Endothelial cell of umbilical vein (primary cell): ENCODE measurements at regions not wholly inside any gene's neighbourhood (a gene's known extent, or its start where the extent isn't known, plus 50 kb on each side); places are given as distances from the start of the nearest gene placed in this dataset.

ENCODE experiments used
- BruUV-seq: library from RNA; stranded (reverse); fragments of 400-500 nt; replicated peaks from 2 replicates; lab custom pipeline; 2021; lab: Mats Ljungman, UMichigan
- CTCF ChIA-PET: fragments of 300-600, 350-600 bp; sonication (Branson Sonifier 250); formaldehyde crosslinking; loops from one replicate; lab custom pipeline; 2021; ENCODE audit warnings: antibody characterized with exemption, inconsistent platforms; lab: Charles Lee
- POLR2A ChIA-PET: fragments of 300-600, 350-600 bp; sonication (Branson Sonifier 250); formaldehyde crosslinking; loops from one replicate; lab custom pipeline; 2021; ENCODE audit warnings: antibody characterized with exemption, inconsistent platforms; lab: Charles Lee
- DNase-seq: peaks from one replicate; pipeline ENCODE4 v3.0.0-alpha.2; 2011; ENCODE audit warnings: low read depth, low spot score
- FAIRE-seq: peaks from 2 replicates; lab custom pipeline; 2011; peaks lifted over from hg19 to GRCh38; lab: Jason Lieb, UNC
- H2AFZ ChIP-seq: 2 replicates; pipeline ENCODE4 v1.6.0; 2012; ENCODE audit warnings: low read depth, low read length, control low read depth, inconsistent platforms
- H3K27ac ChIP-seq: 2 replicates; pipeline ENCODE4 v1.5.1; 2011; ENCODE audit warnings: low read depth, mild to moderate bottlenecking, control low read depth, low read length, moderate library complexity; ENCODE audit not compliant: insufficient read depth
- H3K27me3 ChIP-seq, 2 experiments: 2 replicates each; pipeline versions ENCODE4 v1.6.0 to v1.6.1; 2011; ENCODE audit warnings: low read length in 2 of 2, mixed read lengths in 1 of 2; ENCODE audit not compliant: control insufficient read depth in 2 of 2, insufficient read depth in 2 of 2
- H3K36me3 ChIP-seq, 2 experiments: 2 replicates in 1 of 2; 3 replicates in 1 of 2; pipeline ENCODE4 v1.5.1; 2011; ENCODE audit warnings: low read length in 2 of 2, mild to moderate bottlenecking in 1 of 2, moderate library complexity in 1 of 2; ENCODE audit not compliant: control insufficient read depth in 2 of 2, insufficient read depth in 2 of 2; ENCODE audit errors: extremely low read depth in 1 of 2
- H3K4me1 ChIP-seq: 3 replicates; pipeline ENCODE4 v1.5.1; 2011; ENCODE audit warnings: mild to moderate bottlenecking, low read length; ENCODE audit not compliant: control insufficient read depth, insufficient read depth; ENCODE audit errors: extremely low read depth
- H3K4me2 ChIP-seq: 2 replicates; pipeline ENCODE4 v1.6.1; 2011; ENCODE audit warnings: low read length, control low read depth, mixed read lengths; ENCODE audit not compliant: insufficient read depth
- H3K4me3 ChIP-seq, 3 experiments: fragments of 200-600 bp in 1 of 3; sonication (generic), shearing (Covaris generic) in 1 of 3; replicated peaks in 1 of 3; 2 replicates each; pipeline ENCODE4 v1.5.1; 2011 to 2016; ENCODE audit warnings: control low read depth in 3 of 3, low read length in 3 of 3, mild to moderate bottlenecking in 2 of 3, inconsistent platforms in 1 of 3, low read depth in 1 of 3, moderate library complexity in 1 of 3; ENCODE audit not compliant: insufficient read depth in 1 of 3
- H3K79me2 ChIP-seq: 2 replicates; pipeline ENCODE4 v1.6.0; 2012; ENCODE audit warnings: low read length, inconsistent platforms; ENCODE audit not compliant: control insufficient read depth, insufficient read depth
- H3K9ac ChIP-seq: replicated peaks from 2 replicates; pipeline ENCODE3; 2011; ENCODE audit warnings: low read length, control low read depth; ENCODE audit not compliant: insufficient read depth; ENCODE audit errors: extremely low read depth
- H3K9me1 ChIP-seq: replicated peaks from 3 replicates; pipeline ENCODE4 v1.6.0; 2011; ENCODE audit warnings: mild to moderate bottlenecking, low read length; ENCODE audit not compliant: control insufficient read depth, insufficient read depth; ENCODE audit errors: extremely low read depth
- H3K9me3 ChIP-seq: replicated peaks from 2 replicates; pipeline ENCODE4 v1.5.1; 2012; ENCODE audit warnings: low read length, inconsistent platforms; ENCODE audit not compliant: control insufficient read depth, insufficient read depth
- H4K20me1 ChIP-seq: replicated peaks from 2 replicates; pipeline ENCODE3; 2011; ENCODE audit warnings: mild to moderate bottlenecking, low read length; ENCODE audit not compliant: control insufficient read depth, insufficient read depth; ENCODE audit errors: extremely low read depth
- CTCF ChIP-seq, 2 donors: IDR thresholded peaks; 1 replicate in 1 of 2; 2 replicates in 1 of 2; pipeline ENCODE4 v1.5.1; 2011; ENCODE audit warnings: low read length in 2 of 2, mild to moderate bottlenecking in 2 of 2, moderate library complexity in 2 of 2, control low read depth in 1 of 2, inconsistent platforms in 1 of 2, low read depth in 1 of 2; ENCODE audit not compliant: insufficient read depth in 1 of 2; ENCODE audit errors: extremely low read depth in 1 of 2
- EZH2 ChIP-seq: IDR thresholded peaks from 2 replicates; pipeline ENCODE4 v1.6.1; 2012; ENCODE audit warnings: borderline replicate concordance, low read depth, mild to moderate bottlenecking, moderate library complexity, low read length, inconsistent platforms; ENCODE audit not compliant: severe bottlenecking
- FOS ChIP-seq: IDR thresholded peaks from 2 replicates; pipeline ENCODE4 v1.6.1; 2011; ENCODE audit warnings: mild to moderate bottlenecking, low read length, moderate library complexity, borderline replicate concordance; ENCODE audit not compliant: insufficient read depth
- GATA2 ChIP-seq: IDR thresholded peaks from 2 replicates; pipeline ENCODE4 v1.7.0; 2011; ENCODE audit warnings: low read depth, mild to moderate bottlenecking, moderate library complexity, mixed read lengths, low read length; ENCODE audit not compliant: insufficient read length, insufficient read depth
- JUN ChIP-seq: IDR thresholded peaks from 2 replicates; pipeline ENCODE4 v1.6.1; 2011; ENCODE audit warnings: borderline replicate concordance, low read depth; ENCODE audit not compliant: insufficient read length, insufficient read depth
- MAX ChIP-seq: IDR thresholded peaks from 2 replicates; pipeline ENCODE4 v1.6.1; 2011; ENCODE audit not compliant: insufficient read depth, insufficient read length
- MYC ChIP-seq: IDR thresholded peaks from one replicate; pipeline ENCODE4 v1.6.1; 2011; ENCODE audit warnings: mild to moderate bottlenecking, low read depth, low read length
- POLR2A ChIP-seq: IDR thresholded peaks from 2 replicates; pipeline ENCODE4 v1.6.1; 2012; ENCODE audit warnings: low read depth, mild to moderate bottlenecking, control low read depth, low read length
- POLR2AphosphoS5 ChIP-seq: IDR thresholded peaks from 2 replicates; pipeline ENCODE4 v1.6.1; 2012; ENCODE audit warnings: low read depth, mild to moderate bottlenecking, control low read depth, low read length, moderate library complexity; ENCODE audit not compliant: insufficient read depth
- dilution Hi-C: fragments of 300-500 bp; cut with MboI; formaldehyde crosslinking; loops from one replicate; pipeline ENCODE4 v1.15.0; 2019; ENCODE audit warnings: low sequenced_read_pairs; ENCODE audit not compliant: extremely low pct_ligation_motif_present
- intact Hi-C: fragments of 100-400 bp; cut with micrococcal nuclease; formaldehyde crosslinking; loops from one replicate; pipeline ENCODE4 v1.10.0; 2022

GRCh38 chr2:34408100-34408499 lies 809.0 kb upstream of the FAM98A start:
- Histone ChIP-seq H3K79me2 (no peaks in the 10 kb centered on the region), H4K20me1 (no peaks in the 10 kb centered on the region), H3K36me3 (no peaks in the 10 kb centered on the region), H3K4me2 (no peak overlapping the region), H3K9ac (no peak overlapping the region), H3K9me1 (no peaks in the 10 kb centered on the region), H3K27me3 (no peaks in the 10 kb centered on the region), H3K27ac (no peak overlapping the region), H3K4me1 (no peaks in the 10 kb centered on the region), H2AFZ (no peak overlapping the region), H3K9me3 (no peaks in the 10 kb centered on the region), H3K4me3 (no peak overlapping the region)
- TF ChIP-seq CTCF (IDR thresholded peaks at IDR 0.05; ENCODE audit: extremely low read depth in 1 of 2, insufficient read depth in 1 of 2, low read depth in 1 of 2, low read length in 2 of 2) (no peak), FOS (no peak), JUN (no peak), MYC (no peak), MAX (no peak), EZH2 (no peak), GATA2 (no peak), POLR2AphosphoS5 (no peak), POLR2A (no peak)
- intact Hi-C loops: no loop called here
- ChIA-PET CTCF (no interaction called here), POLR2A (no interaction called here)
- FAIRE-seq (no peak), DNase-seq (no peak)
- dilution Hi-C loops: no loop called here
- BruUV-seq: no TSS peak
